Neuronal stem cell (in vitro differentiated cells): ENCODE measurements at regions not wholly inside any gene's neighbourhood (a gene's known extent, or its start where the extent isn't known, plus 50 kb on each side); places are given as distances from the start of the nearest gene placed in this dataset.

Experiments
- DNase-seq: peaks from one replicate; pipeline ENCODE4 v3.0.0-alpha.2; 2013; ENCODE audit warnings: low spot score
- H2AFZ ChIP-seq: one replicate; pipeline ENCODE4 v1.6.1; 2013; ENCODE audit warnings: mild to moderate bottlenecking, low read length, inconsistent platforms
- H2AK5ac ChIP-seq: 2 replicates; pipeline ENCODE4 v1.6.1; 2013; ENCODE audit warnings: low read depth, mild to moderate bottlenecking, inconsistent platforms, low read length, moderate library complexity, mixed read lengths
- H2BK120ac ChIP-seq: 2 replicates; pipeline ENCODE4 v1.6.1; 2013; ENCODE audit warnings: low read depth, mild to moderate bottlenecking, inconsistent platforms, low read length, moderate library complexity, mixed read lengths
- H2BK12ac ChIP-seq: one replicate; pipeline ENCODE4 v1.6.1; 2013; ENCODE audit warnings: low read length, inconsistent platforms
- H2BK15ac ChIP-seq: 2 replicates; pipeline ENCODE4 v1.6.1; 2013; ENCODE audit warnings: mild to moderate bottlenecking, low read length, inconsistent platforms, mixed read lengths
- H2BK5ac ChIP-seq: one replicate; pipeline ENCODE4 v1.6.1; 2013; ENCODE audit warnings: inconsistent platforms, mild to moderate bottlenecking, low read length, moderate library complexity
- H3K14ac ChIP-seq: one replicate; pipeline ENCODE4 v1.6.1; 2013; ENCODE audit warnings: low read length, inconsistent platforms
- H3K18ac ChIP-seq: 2 replicates; pipeline ENCODE4 v1.6.1; 2013; ENCODE audit warnings: low read length, inconsistent platforms
- H3K23ac ChIP-seq: 2 replicates; pipeline ENCODE4 v1.6.1; 2013; ENCODE audit warnings: low read depth, mild to moderate bottlenecking, mixed read lengths, low read length, inconsistent platforms; ENCODE audit not compliant: poor library complexity
- H3K27ac ChIP-seq: replicated peaks from 3 replicates; pipeline ENCODE4 v1.5.1; 2013; ENCODE audit warnings: low read length, inconsistent platforms
- H3K27me3 ChIP-seq, 3 experiments: 2 replicates each; pipeline ENCODE4 v1.6.1; 2013; ENCODE audit warnings: low read length in 3 of 3, mild to moderate bottlenecking in 2 of 3, inconsistent platforms in 1 of 3, low read depth in 1 of 3, mixed read lengths in 1 of 3, moderate library complexity in 1 of 3; ENCODE audit not compliant: control insufficient read depth in 3 of 3, insufficient read depth in 3 of 3
- H3K36me3 ChIP-seq, 2 donors: replicated peaks in 1 of 2; 2 replicates each; pipeline ENCODE4 v1.6.1; 2013; ENCODE audit warnings: low read length in 2 of 2; ENCODE audit not compliant: control insufficient read depth in 2 of 2, insufficient read depth in 2 of 2
- H3K4ac ChIP-seq: 2 replicates; pipeline ENCODE4 v1.6.1; 2013; ENCODE audit warnings: inconsistent platforms, mild to moderate bottlenecking, low read length, moderate library complexity
- H3K4me1 ChIP-seq, 2 donors: 1 replicate in 1 of 2; 2 replicates in 1 of 2; pipeline ENCODE4 v1.6.1; 2013; ENCODE audit warnings: low read length in 2 of 2, low read depth in 1 of 2; ENCODE audit not compliant: control insufficient read depth in 2 of 2, insufficient read depth in 1 of 2
- H3K4me2 ChIP-seq: one replicate; pipeline ENCODE4 v1.6.1; 2013; ENCODE audit warnings: mild to moderate bottlenecking, low read length, inconsistent platforms; ENCODE audit not compliant: insufficient read depth, poor library complexity, severe bottlenecking
- H3K4me3 ChIP-seq, 2 donors: 2 replicates each; pipeline ENCODE4 v1.5.1; 2013; ENCODE audit warnings: low read length in 2 of 2, mild to moderate bottlenecking in 2 of 2, inconsistent platforms in 1 of 2, moderate library complexity in 1 of 2
- H3K79me1 ChIP-seq: one replicate; pipeline ENCODE4 v1.6.1; 2013; ENCODE audit warnings: low read depth, mild to moderate bottlenecking, inconsistent platforms, low read length, moderate library complexity
- H3K9ac ChIP-seq: one replicate; pipeline ENCODE4 v1.6.1; 2013; ENCODE audit warnings: mild to moderate bottlenecking, low read depth, low read length, inconsistent platforms; ENCODE audit not compliant: poor library complexity
- H3K9me3 ChIP-seq, 2 donors: replicated peaks in 1 of 2; 2 replicates each; pipeline versions ENCODE3 to v1.6.1; 2013; ENCODE audit warnings: low read length in 2 of 2, mild to moderate bottlenecking in 2 of 2, inconsistent platforms in 1 of 2, low read depth in 1 of 2, mixed read lengths in 1 of 2, moderate library complexity in 1 of 2; ENCODE audit not compliant: control insufficient read depth in 2 of 2, insufficient read depth in 1 of 2
- H4K8ac ChIP-seq: one replicate; pipeline ENCODE4 v1.6.1; 2013; ENCODE audit warnings: low read depth, mild to moderate bottlenecking, inconsistent platforms, low read length, moderate library complexity
- H4K91ac ChIP-seq: one replicate; pipeline ENCODE4 v1.6.1; 2013; ENCODE audit warnings: low read length, low read depth, mild to moderate bottlenecking, inconsistent platforms; ENCODE audit not compliant: poor library complexity
- WGBS, 2 donors: extraction: QIAGEN DNeasy Blood & Tissue Kit; methylation state at CpG; one replicate each; pipeline ENCODE4 v1.1.7; 2013; ENCODE audit warnings: missing lambda C conversion rate in 2 of 2, mixed read lengths in 1 of 2; ENCODE audit not compliant: insufficient read length in 2 of 2, insufficient replicate concordance in 1 of 2; ENCODE audit errors: extremely low coverage in 2 of 2; 5-methylcytosine and 5-hydroxymethylcytosine counted together

DNA sequence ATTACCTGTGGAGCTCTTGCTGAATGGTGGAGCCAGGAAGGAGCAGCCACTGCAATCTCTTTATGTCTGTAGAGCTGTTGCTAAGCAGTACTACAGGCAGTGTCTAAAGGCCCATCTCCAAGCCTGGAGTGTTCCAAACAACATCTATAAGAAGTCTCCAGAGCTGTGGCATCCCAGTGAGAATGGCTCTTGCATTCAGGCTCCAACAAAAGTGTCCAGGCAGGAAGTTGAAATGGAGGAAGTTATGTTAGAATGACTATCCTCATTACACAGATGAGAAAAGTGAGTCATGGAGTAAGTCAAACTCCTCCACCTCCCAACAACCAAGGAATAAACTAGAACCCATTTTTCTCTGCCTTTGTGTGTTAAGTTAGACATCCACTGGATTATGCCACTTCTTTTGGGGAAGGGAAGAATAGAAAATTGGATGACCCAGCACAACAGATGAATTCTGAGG, 288.5 kb upstream of the STXBP5 start:
- H3K27ac ChIP-seq: no peak overlapping the region
- no peak for DNase-seq

DNA sequence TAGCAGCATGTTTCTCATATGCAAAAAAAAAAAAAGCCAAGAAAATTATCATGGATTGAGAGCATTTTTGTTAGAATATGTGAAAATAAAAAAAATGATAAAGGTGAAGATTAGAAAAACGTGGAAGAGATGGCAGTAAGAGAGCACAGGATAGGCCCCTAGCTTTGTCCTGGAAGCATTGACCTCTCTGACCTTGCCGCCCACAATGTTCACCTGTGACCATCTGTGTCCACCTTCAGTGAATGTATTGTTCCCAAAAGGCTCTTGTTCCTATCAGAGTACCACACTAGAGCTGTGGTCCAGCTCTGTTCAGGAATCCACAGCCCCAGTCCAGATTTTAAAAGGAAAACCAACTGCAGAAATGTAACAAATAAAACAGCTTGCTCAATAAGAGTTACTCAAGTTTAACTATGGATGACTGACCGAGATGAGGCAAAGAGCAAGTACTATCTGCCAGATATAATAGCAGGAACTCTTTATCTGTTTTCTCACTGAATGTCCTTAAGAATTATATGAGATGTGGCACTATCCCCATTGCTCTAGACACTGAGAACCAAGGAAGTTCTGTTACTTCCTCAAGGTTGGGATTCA, 287.7 kb upstream of the STXBP5 start:
- Histone ChIP-seq H2AFZ (no peak overlapping the region), H4K91ac (no peak overlapping the region), H3K27ac (no peak overlapping the region), H3K4me2 (no peak overlapping the region), H3K9ac (no peak overlapping the region), H3K4me3 (no peak overlapping the region), H3K18ac (no peak overlapping the region), H3K36me3 (no peaks in the 10 kb centered on the region), H3K23ac (no peak overlapping the region), H3K4me1 (peaks cover 10 to 15% of the 10 kb centered on the region in 2 donors), H2AK5ac (no peak overlapping the region), H3K4ac (no peak overlapping the region), H3K14ac (no peak overlapping the region), H2BK12ac (no peak overlapping the region), H3K9me3 (no peaks in the 10 kb centered on the region), H2BK120ac (no peak overlapping the region), H3K27me3 (no peaks in the 10 kb centered on the region), H4K8ac (no peak overlapping the region), H3K79me1 (no peaks in the 10 kb centered on the region), H2BK5ac (no peak overlapping the region), H2BK15ac (no peak overlapping the region)
- WGBS, 2 donors: 100% methylated on average over 1 of the region's 3 CpGs
- DNase-seq: no peak

More for the DNA sequence above, 288.5 kb upstream of the STXBP5 start:
- Histone ChIP-seq H3K79me1 (no peaks in the 10 kb centered on the region), H3K4me2 (no peak overlapping the region), H3K4me1 (peaks cover 10 to 15% of the 10 kb centered on the region in 2 donors), H3K14ac (no peak overlapping the region), H2BK12ac (no peak overlapping the region), H3K4ac (no peak overlapping the region), H4K91ac (no peak overlapping the region), H3K36me3 (no peaks in the 10 kb centered on the region), H2AFZ (peak overlapping the region; percentile 24), H2AK5ac (no peak overlapping the region), H3K9ac (no peak overlapping the region), H3K4me3 (no peak overlapping the region), H2BK15ac (no peak overlapping the region), H2BK120ac (no peak overlapping the region), H2BK5ac (no peak overlapping the region), H4K8ac (no peak overlapping the region), H3K27me3 (no peaks in the 10 kb centered on the region), H3K18ac (no peak overlapping the region), H3K23ac (no peak overlapping the region), H3K9me3 (no peaks in the 10 kb centered on the region)

DNA sequence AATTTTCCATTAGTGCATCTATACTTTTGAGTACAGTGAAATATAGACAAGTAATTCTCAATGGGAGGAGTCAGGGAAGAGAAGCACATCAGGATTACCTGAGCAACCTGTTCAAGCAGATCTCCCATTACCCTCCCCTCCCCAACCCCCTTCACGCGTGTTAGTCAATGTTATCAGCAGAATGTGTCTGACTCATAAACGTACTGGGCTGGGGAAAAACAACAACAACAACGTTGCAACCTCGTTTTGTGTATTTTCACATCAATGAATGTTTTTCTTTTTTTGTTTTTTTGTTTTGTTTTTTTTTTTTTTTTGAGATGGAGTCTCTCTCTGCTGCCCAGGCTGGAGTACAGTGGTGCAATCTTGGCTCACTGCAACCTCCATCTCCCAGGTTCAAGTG, 287.0 kb upstream of the STXBP5 start:
- Histone ChIP-seq H3K14ac (no peak overlapping the region), H3K4ac (no peak overlapping the region), H3K79me1 (no peaks in the 10 kb centered on the region), H4K8ac (no peak overlapping the region), H4K91ac (no peak overlapping the region), H2BK15ac (no peak overlapping the region), H3K36me3 (no peaks in the 10 kb centered on the region), H2AK5ac (no peak overlapping the region), H3K23ac (no peak overlapping the region), H3K18ac (no peak overlapping the region), H3K27me3 (no peaks in the 10 kb centered on the region), H2BK120ac (no peak overlapping the region), H2BK5ac (no peak overlapping the region), H3K27ac (no peak overlapping the region), H2BK12ac (no peak overlapping the region), H3K4me1 (peaks cover 10 to 15% of the 10 kb centered on the region in 2 donors), H3K9ac (no peak overlapping the region), H2AFZ (no peak overlapping the region), H3K9me3 (no peaks in the 10 kb centered on the region), H3K4me3 (no peak overlapping the region), H3K4me2 (no peak overlapping the region)
- no peak for DNase-seq
- no CpG with 5 or more reads among the region's 5 CpGs for WGBS, 2 donors

DNA sequence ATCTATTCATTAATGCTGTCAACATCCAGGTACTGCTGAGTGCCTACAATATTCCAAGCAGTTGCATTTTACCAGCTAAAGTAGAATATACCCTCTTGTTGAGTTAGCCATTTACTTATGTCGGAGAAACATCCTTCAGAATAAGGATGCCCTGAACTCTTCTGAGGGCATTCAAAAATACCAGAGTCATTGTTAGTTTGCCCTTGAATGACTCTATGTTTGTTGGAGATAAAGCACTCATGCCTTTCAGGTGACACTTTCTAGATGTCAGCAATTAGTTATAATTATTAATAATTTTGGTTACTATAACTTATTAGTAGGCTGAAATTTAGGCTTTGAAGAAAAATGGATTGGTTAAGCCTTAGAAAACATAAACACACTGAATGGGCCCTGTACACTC, 286.2 kb upstream of the STXBP5 start:
- H2BK120ac ChIP-seq: no peak overlapping the region
- no peak overlapping the region for H2AFZ ChIP-seq
- no peaks in the 10 kb centered on the region for H3K9me3 ChIP-seq
- DNase-seq: no peak
- H2BK15ac ChIP-seq: no peak overlapping the region
- H4K91ac ChIP-seq: no peak overlapping the region
- no peak overlapping the region for H3K4me3 ChIP-seq
- no peaks in the 10 kb centered on the region for H3K27me3 ChIP-seq
- no peak overlapping the region for H3K9ac ChIP-seq
- H3K4me1 ChIP-seq: peaks cover 10 to 11% of the 10 kb centered on the region in 2 donors
- no CpG with 5 or more reads among the region's 1 CpG for WGBS, 2 donors
- no peak overlapping the region for H3K4me2 ChIP-seq
- H3K36me3 ChIP-seq: no peaks in the 10 kb centered on the region
- no peak overlapping the region for H3K27ac ChIP-seq
- no peak overlapping the region for H3K23ac ChIP-seq
- no peak overlapping the region for H2BK12ac ChIP-seq
- no peak overlapping the region for H3K14ac ChIP-seq
- no peak overlapping the region for H2BK5ac ChIP-seq
- H3K79me1 ChIP-seq: no peaks in the 10 kb centered on the region
- no peak overlapping the region for H3K18ac ChIP-seq
- no peak overlapping the region for H3K4ac ChIP-seq
- H2AK5ac ChIP-seq: no peak overlapping the region
- no peak overlapping the region for H4K8ac ChIP-seq
